ENCODE measurements at regions not wholly inside any gene's neighbourhood (a gene's known extent, or its start where the extent isn't known, plus 50 kb on each side); places are given as distances from the start of the nearest gene placed in this dataset.
A peak's percentile ranks its signal among the peaks of the same experiment; 100 is the strongest.

DNA sequence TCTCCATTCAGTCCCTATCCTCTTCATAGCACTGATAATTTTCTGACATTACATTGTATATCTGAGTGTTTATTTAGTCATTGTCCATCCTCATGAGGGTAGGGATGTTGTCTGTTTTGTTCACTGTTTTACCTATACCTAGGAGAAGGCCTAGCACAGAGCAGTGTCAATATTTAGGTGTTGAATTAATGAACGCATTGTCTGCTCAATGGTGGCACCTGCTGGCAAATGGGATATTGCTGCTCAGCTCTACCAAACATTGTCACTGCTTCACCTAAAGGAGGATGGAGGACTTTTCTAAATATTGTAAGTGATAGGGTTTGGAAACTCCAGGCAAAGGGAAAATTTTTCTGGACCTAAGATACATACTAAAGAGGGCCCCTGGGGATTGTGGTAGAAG is 243.9 kb downstream of the RRAGC start:
- TF ChIP-seq, protein P1, sequence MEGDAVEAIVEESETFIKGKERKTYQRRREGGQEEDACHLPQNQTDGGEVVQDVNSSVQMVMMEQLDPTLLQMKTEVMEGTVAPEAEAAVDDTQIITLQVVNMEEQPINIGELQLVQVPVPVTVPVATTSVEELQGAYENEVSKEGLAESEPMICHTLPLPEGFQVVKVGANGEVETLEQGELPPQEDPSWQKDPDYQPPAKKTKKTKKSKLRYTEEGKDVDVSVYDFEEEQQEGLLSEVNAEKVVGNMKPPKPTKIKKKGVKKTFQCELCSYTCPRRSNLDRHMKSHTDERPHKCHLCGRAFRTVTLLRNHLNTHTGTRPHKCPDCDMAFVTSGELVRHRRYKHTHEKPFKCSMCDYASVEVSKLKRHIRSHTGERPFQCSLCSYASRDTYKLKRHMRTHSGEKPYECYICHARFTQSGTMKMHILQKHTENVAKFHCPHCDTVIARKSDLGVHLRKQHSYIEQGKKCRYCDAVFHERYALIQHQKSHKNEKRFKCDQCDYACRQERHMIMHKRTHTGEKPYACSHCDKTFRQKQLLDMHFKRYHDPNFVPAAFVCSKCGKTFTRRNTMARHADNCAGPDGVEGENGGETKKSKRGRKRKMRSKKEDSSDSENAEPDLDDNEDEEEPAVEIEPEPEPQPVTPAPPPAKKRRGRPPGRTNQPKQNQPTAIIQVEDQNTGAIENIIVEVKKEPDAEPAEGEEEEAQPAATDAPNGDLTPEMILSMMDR (IDR thresholded peaks at IDR 0.05; ENCODE audit: low read length), result peak; percentile 30; the same call in 1 of the 2 replicates
- no peak for TF ChIP-seq EZH2 (IDR thresholded peaks at IDR 0.05; ENCODE audit: borderline replicate concordance, low read length)

Data from OCI-LY1 (cell line).